Activated T-cell treated with anti-CD3 and anti-CD28 coated beads, Interleukin-2, amount 50 U/mL, for 24 hours (primary cell): ENCODE measurements at regions not wholly inside any gene's neighbourhood (a gene's known extent, or its start where the extent isn't known, plus 50 kb on each side); places are given as distances from the start of the nearest gene placed in this dataset.

ENCODE experiments used
- DNase-seq: peaks from one replicate; pipeline ENCODE4 v3.0.0-alpha.2; 2020
- H3K27ac Mint-ChIP-seq: 2 replicates; pipeline ENCODE4 v1.8.0; 2020; ENCODE audit warnings: mild to moderate bottlenecking, mixed read lengths
- H3K27me3 Mint-ChIP-seq: 2 replicates; pipeline ENCODE4 v1.8.0; 2020; ENCODE audit warnings: mixed read lengths
- H3K36me3 Mint-ChIP-seq: 2 replicates; pipeline ENCODE4 v1.8.0; 2020; ENCODE audit warnings: low read depth, mixed read lengths
- H3K4me1 Mint-ChIP-seq: 2 replicates; pipeline ENCODE4 v1.8.0; 2020; ENCODE audit warnings: low read depth, mixed read lengths
- H3K4me3 Mint-ChIP-seq: 2 replicates; pipeline ENCODE4 v1.8.0; 2020; ENCODE audit warnings: mild to moderate bottlenecking, moderate library complexity, mixed read lengths
- H3K9me3 Mint-ChIP-seq: 2 replicates; pipeline ENCODE4 v1.8.0; 2020; ENCODE audit warnings: mixed read lengths

DNA sequence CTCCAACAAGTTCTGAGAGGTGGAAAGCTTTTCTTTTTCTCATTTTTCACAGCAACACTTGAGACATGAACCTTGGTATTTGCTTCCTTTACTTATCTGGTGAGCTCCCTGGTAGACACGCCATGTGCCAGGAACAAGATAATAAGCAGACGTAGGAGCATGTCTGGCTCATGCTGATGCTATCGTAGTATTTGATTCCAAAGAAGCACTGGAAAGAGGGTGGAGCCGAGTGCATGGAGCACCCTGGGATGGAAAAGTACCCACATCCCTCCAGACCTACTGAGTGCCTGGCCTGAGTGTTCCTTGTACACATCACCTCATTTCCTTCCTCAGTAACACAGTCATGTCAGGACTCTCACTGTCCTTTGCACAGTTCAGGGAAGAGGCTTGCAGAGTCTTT is 231.0 kb downstream of the CBLN1 start:
- no peaks in the 10 kb centered on the region for H3K4me1 Mint-ChIP-seq
- no peaks in the 10 kb centered on the region for H3K36me3 Mint-ChIP-seq
- no peak overlapping the region for H3K4me3 Mint-ChIP-seq
- H3K27me3 Mint-ChIP-seq, result no peaks in the 10 kb centered on the region
- no peak overlapping the region for H3K27ac Mint-ChIP-seq
- peaks cover 5% of the 10 kb centered on the region for H3K9me3 Mint-ChIP-seq
- DNase-seq, result no peak

DNA sequence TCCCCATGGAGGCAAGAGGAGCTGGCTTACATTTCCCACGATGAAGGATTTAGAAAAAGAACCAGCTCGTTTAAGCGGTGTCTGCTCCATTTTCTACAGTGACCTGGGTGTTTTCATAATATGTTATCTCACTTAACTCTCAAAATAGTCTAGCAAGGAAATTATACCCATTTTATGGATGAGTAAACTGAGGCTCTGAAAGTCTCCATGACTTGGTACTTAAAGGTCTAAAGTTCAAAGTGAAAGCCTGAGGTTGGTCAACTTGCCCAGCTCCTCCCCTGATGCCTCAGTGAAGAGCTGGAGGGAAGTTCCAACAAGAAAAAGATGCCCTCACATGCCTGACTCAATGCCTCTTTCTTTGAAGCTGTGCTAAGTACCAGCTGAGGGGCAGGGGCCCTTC is 232.0 kb downstream of the CBLN1 start:
- Mint-ChIP-seq H3K4me1 (no peaks in the 10 kb centered on the region), H3K4me3 (no peak overlapping the region), H3K27me3 (no peaks in the 10 kb centered on the region), H3K9me3 (peaks cover 5% of the 10 kb centered on the region), H3K36me3 (no peaks in the 10 kb centered on the region), H3K27ac (no peak overlapping the region)
- DNase-seq, result no peak

- Mint-ChIP-seq H3K27ac (no peak overlapping the region), H3K27me3 (no peaks in the 10 kb centered on the region), H3K4me1 (no peaks in the 10 kb centered on the region), H3K4me3 (no peak overlapping the region), H3K36me3 (no peaks in the 10 kb centered on the region), H3K9me3 (peaks cover 5% of the 10 kb centered on the region)
- no peak for DNase-seq
Observed at GRCh38 chr16:49049191-49049590, 232.4 kb downstream of the CBLN1 start.

- no peak overlapping the region for H3K4me3 Mint-ChIP-seq
- peaks cover 5% of the 10 kb centered on the region for H3K9me3 Mint-ChIP-seq
- no peaks in the 10 kb centered on the region for H3K4me1 Mint-ChIP-seq
- no peaks in the 10 kb centered on the region for H3K27me3 Mint-ChIP-seq
- DNase-seq, result no peak
- no peaks in the 10 kb centered on the region for H3K36me3 Mint-ChIP-seq
- no peak overlapping the region for H3K27ac Mint-ChIP-seq
Observed at GRCh38 chr16:49048557-49048956, 233.1 kb downstream of the CBLN1 start.

DNA sequence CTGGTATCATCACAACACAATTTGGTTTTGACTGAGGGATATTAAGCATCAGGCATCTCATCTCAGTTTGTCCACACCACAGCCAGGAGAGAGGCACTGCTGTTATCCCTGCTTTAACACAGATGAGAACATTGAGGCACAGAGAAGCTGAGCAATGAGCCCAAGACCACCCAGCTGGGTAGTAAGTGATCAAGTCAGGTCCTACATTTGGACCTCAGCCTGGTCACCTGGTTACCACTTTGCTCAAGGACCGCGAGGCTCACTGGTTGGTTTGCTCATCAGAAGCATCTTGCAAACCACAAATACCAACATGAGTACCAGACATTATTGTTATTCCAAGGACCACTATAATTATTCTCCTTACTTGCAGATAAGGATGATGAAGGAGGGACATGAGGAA is 245.5 kb downstream of the CBLN1 start:
- H3K36me3 Mint-ChIP-seq, result no peaks in the 10 kb centered on the region

GRCh38 chr16:49027420-49027819 is 254.2 kb downstream of the CBLN1 start:
- H3K9me3 Mint-ChIP-seq, result no peaks in the 10 kb centered on the region
- H3K4me3 Mint-ChIP-seq, result no peak overlapping the region
- H3K36me3 Mint-ChIP-seq, result no peaks in the 10 kb centered on the region
- no peaks in the 10 kb centered on the region for H3K4me1 Mint-ChIP-seq
- no peak overlapping the region for H3K27ac Mint-ChIP-seq
- no peaks in the 10 kb centered on the region for H3K27me3 Mint-ChIP-seq
- no peak for DNase-seq

More for the DNA sequence above, 245.5 kb downstream of the CBLN1 start:
- H3K9me3 Mint-ChIP-seq, result peaks cover 5% of the 10 kb centered on the region
- DNase-seq, result no peak
- H3K27ac Mint-ChIP-seq, result no peak overlapping the region
- H3K4me3 Mint-ChIP-seq, result no peak overlapping the region
- no peaks in the 10 kb centered on the region for H3K27me3 Mint-ChIP-seq
- H3K4me1 Mint-ChIP-seq, result no peaks in the 10 kb centered on the region

DNA sequence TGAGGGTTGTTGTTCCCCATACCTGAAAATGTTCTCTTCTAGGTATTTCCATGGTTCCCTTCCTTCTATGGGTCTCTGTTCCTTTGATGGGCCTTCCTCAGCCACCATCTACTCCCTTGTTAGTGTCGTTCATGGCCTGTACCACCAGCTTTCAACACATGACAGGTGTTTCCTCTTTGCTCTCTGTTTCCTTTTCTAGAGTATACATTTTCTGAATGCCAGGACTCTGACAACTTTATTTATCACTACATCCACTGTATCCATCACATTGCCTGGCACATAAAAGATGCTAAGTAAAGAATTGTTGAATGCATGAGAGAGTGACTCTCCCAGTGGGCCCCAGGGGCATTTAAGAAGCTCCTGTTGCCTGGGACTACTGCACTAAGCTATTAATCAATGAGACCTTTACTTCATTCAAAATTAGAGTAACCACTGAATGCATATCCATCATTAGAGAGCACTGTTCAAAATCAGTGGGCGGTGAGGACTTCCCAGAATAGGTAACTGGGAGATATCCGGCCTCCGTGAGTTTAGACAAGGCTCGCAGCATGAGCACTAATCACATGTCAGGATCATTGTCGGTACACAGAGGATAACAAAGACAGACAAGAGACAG is 255.0 kb downstream of the CBLN1 start:
- no peak overlapping the region for H3K4me3 Mint-ChIP-seq
- DNase-seq, result no peak
- no peak overlapping the region for H3K27ac Mint-ChIP-seq
- no peaks in the 10 kb centered on the region for H3K4me1 Mint-ChIP-seq
- H3K36me3 Mint-ChIP-seq, result no peaks in the 10 kb centered on the region
- H3K27me3 Mint-ChIP-seq, result peaks cover 3% of the 10 kb centered on the region
- H3K9me3 Mint-ChIP-seq, result no peaks in the 10 kb centered on the region

GRCh38 chr16:49024896-49025295 is 256.7 kb downstream of the CBLN1 start:
- H3K27ac Mint-ChIP-seq, result no peak overlapping the region
- H3K27me3 Mint-ChIP-seq, result peaks cover 7% of the 10 kb centered on the region
- H3K4me3 Mint-ChIP-seq, result no peak overlapping the region
- H3K9me3 Mint-ChIP-seq, result no peaks in the 10 kb centered on the region
- no peaks in the 10 kb centered on the region for H3K36me3 Mint-ChIP-seq
- H3K4me1 Mint-ChIP-seq, result no peaks in the 10 kb centered on the region
- no peak for DNase-seq

DNA sequence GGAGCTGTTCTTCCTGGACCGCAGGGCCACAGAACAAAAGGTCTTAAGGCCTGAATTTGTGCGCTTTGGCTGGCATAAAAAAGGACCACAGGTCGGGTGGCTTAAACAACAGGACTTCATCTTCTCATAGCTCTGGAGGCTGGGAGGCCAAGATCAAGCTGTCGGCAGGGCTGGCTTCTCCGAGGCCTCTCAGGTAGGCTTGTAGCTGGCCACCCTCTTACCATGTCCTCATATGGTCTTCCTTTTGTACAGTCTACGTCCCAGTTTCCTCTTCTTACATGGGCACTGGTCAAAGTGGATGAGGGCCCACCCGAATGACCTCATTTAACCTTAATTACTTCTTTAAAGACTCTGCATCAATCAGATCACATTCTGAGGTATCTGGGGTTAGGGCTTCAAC is 257.6 kb downstream of the CBLN1 start:
- Mint-ChIP-seq H3K27ac (no peak overlapping the region), H3K36me3 (no peaks in the 10 kb centered on the region), H3K27me3 (peaks cover 14% of the 10 kb centered on the region), H3K9me3 (no peaks in the 10 kb centered on the region), H3K4me1 (no peaks in the 10 kb centered on the region), H3K4me3 (no peak overlapping the region)
- no peak for DNase-seq

- no peak for DNase-seq
Observed at GRCh38 chr16:49023050-49023449, 258.6 kb downstream of the CBLN1 start.

GRCh38 chr16:49022351-49022963 is 259.2 kb downstream of the CBLN1 start:
- Mint-ChIP-seq H3K9me3 (no peaks in the 10 kb centered on the region), H3K27me3 (peaks cover 14% of the 10 kb centered on the region), H3K4me1 (no peaks in the 10 kb centered on the region), H3K36me3 (no peaks in the 10 kb centered on the region), H3K27ac (no peak overlapping the region), H3K4me3 (no peak overlapping the region)
- DNase-seq, result no peak

More at GRCh38 chr16:49023050-49023449, 258.6 kb downstream of the CBLN1 start:
- Mint-ChIP-seq H3K36me3 (no peaks in the 10 kb centered on the region), H3K27ac (no peak overlapping the region), H3K4me3 (no peak overlapping the region), H3K4me1 (no peaks in the 10 kb centered on the region), H3K9me3 (no peaks in the 10 kb centered on the region), H3K27me3 (peaks cover 14% of the 10 kb centered on the region)

DNA sequence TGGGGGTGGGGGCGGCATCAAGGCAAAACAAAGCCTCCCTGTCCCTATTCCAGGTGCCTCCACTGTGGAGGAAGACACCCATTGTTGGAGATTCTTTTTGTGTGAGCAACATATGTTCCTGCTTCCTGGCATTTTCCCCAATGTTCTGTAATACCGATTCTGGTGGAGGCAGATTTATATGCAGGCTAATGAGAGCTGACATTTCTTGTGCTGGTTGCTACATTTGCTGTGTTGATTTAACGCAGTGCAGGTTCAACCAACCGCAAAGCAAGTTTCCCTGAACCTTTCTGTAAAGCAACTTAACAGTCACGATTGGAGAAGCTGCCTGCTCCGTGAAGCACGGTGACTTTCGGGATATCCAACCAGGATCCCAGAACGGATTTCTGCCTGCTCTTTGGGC is 260.5 kb downstream of the CBLN1 start:
- Mint-ChIP-seq H3K27ac (no peak overlapping the region), H3K4me3 (no peak overlapping the region), H3K4me1 (no peaks in the 10 kb centered on the region), H3K36me3 (no peaks in the 10 kb centered on the region), H3K9me3 (no peaks in the 10 kb centered on the region), H3K27me3 (peaks cover 14% of the 10 kb centered on the region)
- DNase-seq, result no peak

DNA sequence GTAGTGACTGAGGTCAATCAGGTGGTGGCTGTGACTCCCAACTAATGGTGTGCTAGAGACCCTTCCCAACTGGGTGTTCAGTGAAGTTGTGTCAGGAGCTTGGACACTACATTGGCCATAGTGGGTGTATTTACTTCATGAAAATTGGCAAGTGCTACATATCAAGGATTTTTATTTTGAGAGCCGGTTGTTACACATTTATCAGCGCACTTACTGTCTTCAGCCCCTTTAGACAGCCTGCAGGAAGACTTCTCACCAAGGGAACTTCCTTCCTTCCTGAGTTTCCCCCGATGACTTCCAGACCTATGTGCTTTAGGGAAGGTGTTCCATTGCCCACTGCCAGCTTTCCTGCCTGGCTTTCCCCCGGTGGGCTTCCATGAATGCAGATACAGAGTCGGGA is 261.2 kb downstream of the CBLN1 start:
- Mint-ChIP-seq H3K36me3 (no peaks in the 10 kb centered on the region), H3K27ac (no peak overlapping the region), H3K4me3 (no peak overlapping the region), H3K27me3 (peaks cover 14% of the 10 kb centered on the region), H3K9me3 (no peaks in the 10 kb centered on the region), H3K4me1 (no peaks in the 10 kb centered on the region)
- DNase-seq, result no peak

- Mint-ChIP-seq H3K36me3 (no peaks in the 10 kb centered on the region), H3K4me3 (no peak overlapping the region), H3K27me3 (peaks cover 14% of the 10 kb centered on the region), H3K9me3 (no peaks in the 10 kb centered on the region), H3K27ac (no peak overlapping the region), H3K4me1 (no peaks in the 10 kb centered on the region)
- DNase-seq, result no peak
Observed at GRCh38 chr16:49019831-49020230, 261.8 kb downstream of the CBLN1 start.

DNA sequence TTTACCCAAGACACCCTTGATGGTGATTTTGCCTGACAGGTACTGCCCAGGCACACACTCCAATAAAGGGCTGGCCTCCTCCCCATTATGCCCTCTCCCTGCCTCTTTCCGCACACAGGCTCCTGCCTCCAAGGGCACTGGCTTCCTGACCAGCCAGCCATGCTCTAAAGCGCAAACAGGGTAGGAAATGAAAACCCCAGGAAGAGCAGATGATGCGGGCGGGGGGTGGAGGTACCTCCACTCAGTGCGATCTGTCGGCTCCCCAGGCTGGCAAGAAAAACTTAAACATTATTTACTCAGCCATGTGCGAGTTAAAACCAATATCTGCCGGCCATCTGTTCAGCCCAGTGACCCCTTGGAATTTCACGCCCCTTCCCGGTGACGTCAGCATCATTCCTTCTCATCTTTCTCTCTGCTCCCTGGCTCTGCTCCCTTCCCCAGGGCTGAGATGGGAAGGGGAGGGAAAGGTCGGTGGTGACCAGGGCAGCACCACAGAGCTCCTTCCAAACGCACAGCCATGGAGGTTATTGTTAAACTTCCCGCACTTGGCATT is 262.5 kb downstream of the CBLN1 start:
- H3K4me1 Mint-ChIP-seq, result no peaks in the 10 kb centered on the region
- no peak overlapping the region for H3K4me3 Mint-ChIP-seq
- no peak overlapping the region for H3K27ac Mint-ChIP-seq
- H3K9me3 Mint-ChIP-seq, result no peaks in the 10 kb centered on the region
- H3K27me3 Mint-ChIP-seq, result peaks cover 14% of the 10 kb centered on the region
- no peaks in the 10 kb centered on the region for H3K36me3 Mint-ChIP-seq
- no peak for DNase-seq
